ENCODE measurements at regions not wholly inside any gene's neighbourhood (a gene's known extent, or its start where the extent isn't known, plus 50 kb on each side); places are given as distances from the start of the nearest gene placed in this dataset.
A peak's percentile ranks its signal among the peaks of the same experiment; 100 is the strongest.

GRCh38 chrX:39189431-39189830 lies 388.2 kb downstream of the MID1IP1 start:
- DNase-seq: no peak

- DNase-seq: no peak
Observed at GRCh38 chrX:39194673-39195072, 393.4 kb downstream of the MID1IP1 start.

- DNase-seq: no peak
Observed at GRCh38 chrX:39195156-39195555, 393.9 kb downstream of the MID1IP1 start.

GRCh38 chrX:39196192-39197102 lies 395.2 kb downstream of the MID1IP1 start:
- DNase-seq: peak; percentile 10

GRCh38 chrX:39199429-39199828 lies 398.2 kb downstream of the MID1IP1 start:
- DNase-seq: no peak

- DNase-seq: no peak
Observed at GRCh38 chrX:39201305-39201990, 400.2 kb downstream of the MID1IP1 start.

- no peak for DNase-seq
Observed at GRCh38 chrX:39202641-39203040, 401.4 kb downstream of the MID1IP1 start.

GRCh38 chrX:39203427-39203826 lies 402.2 kb downstream of the MID1IP1 start:
- DNase-seq: no peak

GRCh38 chrX:39204353-39204752 lies 403.1 kb downstream of the MID1IP1 start:
- DNase-seq: no peak

- no peak for DNase-seq
Observed at GRCh38 chrX:39204945-39205344, 403.7 kb downstream of the MID1IP1 start.

GRCh38 chrX:39205467-39205866 lies 404.2 kb downstream of the MID1IP1 start:
- no peak for DNase-seq

GRCh38 chrX:39206399-39207145 lies 405.3 kb downstream of the MID1IP1 start:
- DNase-seq: no peak

GRCh38 chrX:39211501-39211900 lies 410.2 kb downstream of the MID1IP1 start:
- DNase-seq: no peak

GRCh38 chrX:39212456-39212855 lies 411.2 kb downstream of the MID1IP1 start:
- DNase-seq: no peak

GRCh38 chrX:39214387-39215126 lies 413.3 kb downstream of the MID1IP1 start:
- no peak for DNase-seq

- DNase-seq: no peak
Observed at GRCh38 chrX:39220952-39221351, 419.7 kb downstream of the MID1IP1 start.

- DNase-seq: no peak
Observed at GRCh38 chrX:39222346-39223113, 421.3 kb downstream of the MID1IP1 start.

GRCh38 chrX:39226251-39226650 lies 425.0 kb downstream of the MID1IP1 start:
- no peak for DNase-seq

GRCh38 chrX:39227371-39227770 lies 426.1 kb downstream of the MID1IP1 start:
- DNase-seq: peak; percentile 41

GRCh38 chrX:39238006-39238405 lies 436.7 kb downstream of the MID1IP1 start:
- DNase-seq: no peak

GRCh38 chrX:39242187-39242586 lies 440.9 kb downstream of the MID1IP1 start:
- peak; percentile 56 for DNase-seq

- no peak for DNase-seq
Observed at GRCh38 chrX:39244147-39244546, 442.9 kb downstream of the MID1IP1 start.
